NCI-H1048 (cell line): ENCODE measurements at regions not wholly inside any gene's neighbourhood (a gene's known extent, or its start where the extent isn't known, plus 50 kb on each side); places are given as distances from the start of the nearest gene placed in this dataset.
"Not testable (repeated sequence)": the region's sequence is repeated elsewhere in the genome, so short reads cannot be mapped to it uniquely, and the experiment has no call there.

Source experiments
- DNase-seq: peaks from one replicate; lab custom pipeline; 2025; lab: John Stamatoyannopoulos, UW

- DNase-seq = no peak
These were observed 152.9 kb upstream of the E2F7 start for GRCh38 chr12:77218278-77218677.

DNA sequence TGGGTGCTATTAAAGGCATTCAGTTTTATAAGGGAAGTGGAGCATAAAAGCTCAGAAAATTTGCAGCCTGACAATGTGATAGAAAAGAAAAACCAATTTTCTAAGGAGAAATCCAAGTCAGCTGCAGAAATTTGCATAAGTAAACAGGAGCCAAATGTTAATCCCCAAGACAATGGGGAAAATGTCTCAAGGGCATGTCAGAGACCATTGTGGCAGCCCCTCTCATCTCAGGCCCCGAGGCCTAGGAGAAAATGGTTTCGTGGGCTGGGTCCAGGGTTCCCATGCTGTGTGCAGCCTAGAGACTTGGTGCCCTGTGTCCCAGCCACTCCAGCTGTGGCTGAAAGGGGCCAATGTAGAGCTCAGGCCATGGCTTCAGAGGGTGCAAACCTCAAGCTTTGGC is 150.8 kb upstream of the E2F7 start:
- DNase-seq = not testable (repeated sequence)

- DNase-seq = no peak
These were observed 148.8 kb upstream of the E2F7 start for GRCh38 chr12:77214136-77214535.

DNA sequence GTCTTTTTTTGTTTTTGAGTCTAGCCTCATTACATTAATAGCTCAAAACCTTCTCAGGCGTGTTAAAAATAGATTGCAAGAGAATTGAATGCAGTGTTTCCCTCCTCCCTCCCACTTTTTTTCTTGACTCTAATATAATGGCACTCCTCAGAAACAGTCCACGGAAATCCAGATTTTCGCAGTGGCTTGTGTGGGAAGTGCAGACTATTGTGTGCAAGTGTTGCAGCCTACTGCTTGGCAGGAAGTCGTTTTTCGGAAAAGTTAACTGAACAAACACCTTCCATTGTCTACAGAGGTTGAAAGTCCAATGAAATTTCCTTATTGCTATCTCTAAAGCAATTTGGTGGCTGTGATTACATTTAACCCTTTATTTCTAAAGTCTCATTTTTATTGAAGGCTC is 147.9 kb upstream of the E2F7 start:
- DNase-seq = no peak

DNA sequence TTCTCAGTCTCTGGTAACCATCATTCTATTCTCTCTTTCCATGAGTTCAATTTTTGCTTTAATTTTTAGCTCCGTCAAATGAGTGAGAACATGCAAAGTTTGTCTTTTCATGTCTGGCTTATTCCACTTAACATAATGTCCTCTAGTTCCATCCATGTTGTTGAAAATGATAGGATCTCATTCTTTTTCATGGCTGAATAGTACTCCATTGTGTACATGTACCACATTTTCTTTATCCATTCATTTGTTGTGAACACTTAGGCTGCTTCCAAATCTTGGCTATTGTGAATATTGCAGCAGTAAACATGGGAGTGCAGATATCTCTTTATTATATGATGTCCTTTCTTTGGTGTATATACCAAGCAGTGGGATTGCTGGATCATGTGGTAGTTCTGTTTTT is 145.4 kb upstream of the E2F7 start:
- no peak for DNase-seq

GRCh38 chr12:77204083-77204482 is 138.7 kb upstream of the E2F7 start:
- no peak for DNase-seq

- no peak for DNase-seq
These were observed 137.2 kb upstream of the E2F7 start for GRCh38 chr12:77202457-77203060.

DNA sequence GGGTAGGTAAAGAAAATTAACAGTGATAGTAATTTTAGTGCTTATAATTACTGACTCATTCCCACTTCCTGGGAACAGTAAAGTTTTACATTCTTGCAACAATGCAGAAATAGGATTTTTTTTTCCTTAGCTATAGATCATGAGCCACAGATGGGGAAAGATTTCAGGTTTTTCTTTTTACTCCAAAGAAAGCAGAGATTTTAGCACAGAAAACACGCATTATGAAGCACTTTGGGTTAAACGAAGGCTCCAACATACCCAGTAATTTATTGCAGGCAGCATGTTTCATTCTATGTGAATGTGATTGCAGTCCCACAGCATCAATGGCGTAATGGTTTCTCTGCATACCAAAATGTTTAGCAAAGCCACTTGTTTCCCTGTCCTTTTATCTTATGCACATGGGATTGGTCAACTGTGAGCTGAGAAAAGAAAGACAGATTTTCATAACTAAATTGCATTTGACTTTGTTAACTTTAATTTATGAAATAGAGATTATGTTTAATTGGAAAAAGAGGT is 124.6 kb upstream of the E2F7 start:
- no peak for DNase-seq

GRCh38 chr12:77189458-77189857 is 124.1 kb upstream of the E2F7 start:
- DNase-seq = no peak

DNA sequence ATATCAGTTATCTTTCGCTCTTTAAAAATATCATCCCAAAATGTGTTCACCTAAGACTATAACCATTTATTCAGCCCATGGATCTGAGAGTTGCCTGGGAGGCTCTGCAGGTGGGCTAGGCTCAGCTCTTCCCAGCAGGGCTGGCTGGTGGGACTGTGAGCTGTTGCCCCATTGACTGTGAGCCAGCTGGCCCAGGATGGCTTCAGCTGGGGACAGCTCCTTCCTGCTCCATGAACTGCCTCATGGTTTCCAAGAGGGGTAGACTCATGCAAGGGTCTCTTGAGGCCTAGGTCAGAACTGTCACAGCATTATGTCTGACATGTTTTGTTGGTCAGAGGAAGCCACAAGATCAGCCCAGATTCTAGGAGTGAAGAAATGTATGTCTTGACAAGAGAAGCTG is 114.1 kb upstream of the E2F7 start:
- DNase-seq = no peak

DNA sequence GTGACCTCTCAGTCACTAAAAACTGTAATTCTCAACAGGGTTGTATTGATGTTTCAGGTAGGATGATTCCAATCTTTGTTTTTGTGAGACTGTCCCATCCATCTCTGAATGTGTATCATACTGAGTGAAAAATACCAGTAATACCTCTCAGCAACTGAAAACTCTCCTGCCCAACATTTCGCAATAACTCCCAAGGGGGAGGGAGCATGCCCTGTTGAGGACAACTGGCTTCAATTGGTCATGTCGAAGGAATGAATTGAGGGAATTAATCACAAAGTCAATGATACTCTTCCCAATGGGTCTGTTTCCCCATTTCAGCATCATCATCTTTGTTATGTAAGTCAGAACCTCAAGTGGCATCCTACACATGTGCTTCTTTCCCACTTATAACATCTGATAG is 102.4 kb upstream of the E2F7 start:
- no peak for DNase-seq

- DNase-seq = no peak
These were observed 101.3 kb upstream of the E2F7 start for GRCh38 chr12:77166696-77167095.

DNA sequence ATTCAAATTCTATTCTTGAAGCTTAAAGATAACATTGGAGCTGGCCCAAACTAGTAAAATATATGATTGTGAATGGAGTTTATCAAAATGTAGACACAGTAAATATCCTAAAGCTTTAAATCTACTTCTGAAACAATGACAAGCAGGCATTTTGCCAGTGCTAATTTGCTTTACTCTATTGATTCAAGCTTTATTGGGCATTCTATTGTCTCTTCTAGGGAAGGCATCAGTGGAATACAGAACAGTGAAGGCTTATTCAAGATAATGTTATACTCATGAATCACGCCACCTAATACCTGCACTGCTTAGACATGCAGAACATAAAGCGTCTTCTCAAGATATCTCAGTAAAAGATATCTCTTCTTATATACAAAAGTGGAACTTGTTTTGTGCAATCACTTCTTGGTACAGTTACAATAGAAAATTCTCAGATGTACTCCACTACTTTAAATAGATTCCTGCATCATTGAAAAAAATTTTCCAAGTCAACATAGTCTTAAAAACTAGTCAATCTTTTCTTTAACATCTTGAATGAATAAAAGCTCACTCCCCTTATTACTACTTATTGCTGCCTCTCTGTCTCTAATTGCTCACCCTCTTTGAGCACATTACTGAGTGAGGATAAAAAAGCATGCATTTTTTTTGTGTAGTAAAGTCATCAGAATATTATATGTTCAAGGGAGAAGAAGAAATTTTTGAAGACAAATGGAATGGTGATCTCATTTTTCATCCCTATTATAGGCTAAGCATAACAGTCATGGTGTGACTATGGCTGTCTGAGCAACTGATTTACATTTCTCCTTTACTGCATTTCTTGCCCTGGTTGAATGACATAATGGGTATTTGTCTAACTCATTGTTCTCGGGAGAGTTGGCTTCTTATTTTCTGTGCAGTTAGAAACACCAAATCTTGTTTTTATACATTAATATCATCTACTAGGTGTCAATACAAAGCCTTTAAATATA is 98.0 kb upstream of the E2F7 start:
- no peak for DNase-seq

- no peak for DNase-seq
These were observed 96.6 kb upstream of the E2F7 start for GRCh38 chr12:77161944-77162343.

DNA sequence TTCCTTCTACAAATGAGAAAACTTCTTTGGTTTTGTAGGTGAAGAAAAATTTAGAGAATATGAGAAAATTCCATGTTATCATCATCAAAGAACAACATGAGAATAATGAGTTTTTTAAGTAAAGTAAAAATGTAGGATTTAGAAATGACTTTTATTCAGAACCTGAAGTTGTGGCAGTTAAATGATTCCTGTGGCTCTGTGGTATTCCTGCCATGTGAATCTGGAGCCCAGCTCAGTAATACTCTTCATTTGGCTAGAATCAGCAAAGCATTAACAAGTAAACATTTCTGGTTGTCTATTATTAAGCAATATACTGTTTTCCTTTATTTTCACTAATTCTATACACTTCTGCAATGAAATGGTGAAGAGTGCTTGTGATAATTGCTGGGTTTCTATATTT is 95.6 kb upstream of the E2F7 start:
- no peak for DNase-seq

- no peak for DNase-seq
These were observed 88.3 kb upstream of the E2F7 start for GRCh38 chr12:77153706-77154105.

- no peak for DNase-seq
These were observed 87.3 kb upstream of the E2F7 start for GRCh38 chr12:77152623-77153193.

- DNase-seq = no peak
These were observed 85.7 kb upstream of the E2F7 start for GRCh38 chr12:77151030-77151429.

DNA sequence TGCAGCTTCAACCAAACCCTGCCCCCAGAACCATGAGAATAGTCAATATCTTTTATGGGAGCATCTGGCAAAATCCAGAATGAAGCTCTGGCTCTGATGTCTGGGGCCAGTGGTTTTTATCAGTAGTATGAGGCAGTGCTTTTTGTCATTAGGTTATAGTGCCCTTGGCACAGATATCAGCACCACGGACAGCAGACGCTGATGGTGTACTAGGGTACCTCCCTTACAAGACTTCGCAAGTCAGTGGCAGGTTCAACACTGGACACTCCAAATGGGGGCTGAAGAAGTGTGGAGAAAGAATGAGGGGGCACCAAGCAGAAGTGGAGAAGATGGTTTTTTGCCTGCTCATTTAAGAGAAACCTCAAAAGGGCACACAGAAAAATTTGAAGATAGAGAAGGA is 68.2 kb upstream of the E2F7 start:
- no peak for DNase-seq

DNA sequence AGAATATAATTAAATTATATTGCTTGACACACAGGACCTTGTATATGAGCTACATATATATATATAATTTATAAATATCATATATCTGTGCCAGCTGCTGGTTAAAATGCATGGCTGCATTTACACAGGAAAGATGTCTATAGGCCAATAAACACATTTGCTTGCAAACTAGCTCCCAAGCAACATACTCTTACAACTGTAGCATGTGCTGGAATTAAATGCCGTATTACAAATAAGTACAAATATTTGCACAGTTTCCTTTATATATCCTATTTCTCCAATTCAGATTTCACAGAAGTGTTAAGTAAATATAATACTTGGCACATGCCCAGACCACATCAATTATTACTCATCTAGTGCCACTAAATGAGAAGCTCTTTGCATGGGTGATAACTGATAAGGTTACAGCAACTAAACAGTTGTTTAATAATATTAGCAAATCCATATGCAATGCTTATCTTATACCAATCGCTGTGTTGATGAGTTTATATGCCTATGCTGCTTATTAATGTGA is 66.7 kb upstream of the E2F7 start:
- DNase-seq = no peak

DNA sequence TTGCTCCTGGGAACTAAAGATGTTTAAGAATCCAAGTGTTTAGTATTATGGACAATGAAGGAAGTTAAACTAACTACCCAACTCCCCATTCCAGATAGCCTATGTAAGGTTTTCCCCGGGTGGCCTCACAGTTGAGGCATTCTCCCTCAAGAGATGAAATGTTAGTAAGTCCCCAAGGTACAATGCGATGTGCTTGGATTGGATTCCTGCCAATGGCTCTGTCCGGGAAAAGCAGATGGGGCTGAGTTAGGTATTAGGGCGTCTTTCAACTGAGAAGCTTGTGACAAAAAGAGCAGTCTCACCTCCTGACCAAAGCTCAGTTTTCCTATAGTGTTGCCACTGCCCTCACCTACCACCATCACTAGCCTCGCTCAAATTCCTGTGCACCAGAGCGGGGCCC is 64.8 kb upstream of the E2F7 start:
- no peak for DNase-seq

DNA sequence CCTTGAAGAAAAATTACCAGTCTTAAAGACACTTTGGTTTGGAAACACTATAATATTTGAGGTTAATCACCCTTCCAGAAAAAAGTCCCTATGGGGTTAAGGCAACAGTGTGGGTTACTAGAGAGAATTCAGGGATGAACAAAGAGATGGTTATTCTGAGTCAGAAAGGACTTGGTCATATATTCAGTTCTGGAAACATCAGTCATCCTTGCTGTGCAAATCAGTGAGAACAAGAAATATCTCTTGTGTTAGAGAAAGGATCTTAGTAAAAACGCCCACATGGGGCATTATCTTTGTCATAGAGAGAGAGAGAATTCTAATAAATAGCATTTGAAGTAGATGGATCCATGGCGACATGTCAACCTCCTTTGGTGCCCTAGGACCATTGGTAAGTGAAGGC is 59.4 kb upstream of the E2F7 start:
- no peak for DNase-seq

DNA sequence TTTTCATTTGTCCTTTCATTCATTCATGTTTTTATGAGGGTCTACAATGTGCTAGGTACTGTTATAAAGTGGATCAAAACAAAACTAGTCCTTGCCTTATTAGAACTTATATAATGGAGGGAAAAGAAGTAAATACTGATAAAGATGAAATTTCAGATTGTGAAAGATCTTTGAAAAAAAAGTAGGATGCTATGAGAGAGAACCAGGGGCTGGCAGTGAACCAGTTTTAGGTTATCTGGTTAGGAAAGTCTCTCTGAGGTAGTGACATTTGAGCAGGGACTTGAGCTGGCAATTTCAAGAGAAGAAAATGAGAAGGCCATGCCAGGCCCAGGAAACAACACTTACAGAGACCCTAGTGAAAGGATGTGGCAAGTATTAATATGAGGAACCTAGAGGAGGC is 57.3 kb upstream of the E2F7 start:
- no peak for DNase-seq
